Trophoblast cell (in vitro differentiated cells and primary cell): ENCODE measurements at regions not wholly inside any gene's neighbourhood (a gene's known extent, or its start where the extent isn't known, plus 50 kb on each side); places are given as distances from the start of the nearest gene placed in this dataset.

Source experiments
- DNase-seq, 2 donors: peaks; one replicate each; pipeline ENCODE4 v3.0.0-alpha.2; 2016
- H2AFZ ChIP-seq: 2 replicates; pipeline ENCODE4 v1.6.1; 2013; ENCODE audit warnings: low read length, moderate library complexity, mild to moderate bottlenecking; ENCODE audit not compliant: insufficient read depth, poor library complexity
- H2AK5ac ChIP-seq: 2 replicates; pipeline ENCODE4 v1.6.1; 2013; ENCODE audit warnings: mild to moderate bottlenecking, low read length
- H2BK120ac ChIP-seq: 2 replicates; pipeline ENCODE4 v1.6.1; 2013; ENCODE audit warnings: low read length, mild to moderate bottlenecking, moderate library complexity; ENCODE audit not compliant: insufficient read depth, poor library complexity
- H2BK12ac ChIP-seq: 2 replicates; pipeline ENCODE4 v1.6.1; 2013; ENCODE audit warnings: mild to moderate bottlenecking, low read length, moderate library complexity
- H2BK5ac ChIP-seq: 2 replicates; pipeline ENCODE4 v1.6.1; 2013; ENCODE audit warnings: low read length, low read depth, moderate library complexity, mild to moderate bottlenecking; ENCODE audit not compliant: poor library complexity
- H3K14ac ChIP-seq: 2 replicates; pipeline ENCODE4 v1.6.1; 2013; ENCODE audit warnings: mild to moderate bottlenecking, low read length
- H3K18ac ChIP-seq: 2 replicates; pipeline ENCODE4 v1.6.1; 2013; ENCODE audit warnings: mild to moderate bottlenecking, low read length
- H3K23ac ChIP-seq: 2 replicates; pipeline ENCODE4 v1.6.1; 2013; ENCODE audit warnings: low read length
- H3K27ac ChIP-seq: 2 replicates; pipeline ENCODE4 v1.5.1; 2013; ENCODE audit warnings: low read depth, mild to moderate bottlenecking, inconsistent platforms, low read length, moderate library complexity
- H3K27me3 ChIP-seq: 2 replicates; pipeline ENCODE4 v1.6.1; 2013; ENCODE audit warnings: inconsistent platforms, mild to moderate bottlenecking, low read length, moderate library complexity; ENCODE audit not compliant: insufficient read depth
- H3K36me3 ChIP-seq, 2 experiments: 1 replicate in 1 of 2; 2 replicates in 1 of 2; pipeline ENCODE4 v1.6.1; 2013; ENCODE audit warnings: low read length in 2 of 2, mild to moderate bottlenecking in 2 of 2, moderate library complexity in 1 of 2; ENCODE audit not compliant: insufficient read depth in 2 of 2, control insufficient read depth in 1 of 2
- H3K4ac ChIP-seq: 2 replicates; pipeline ENCODE4 v1.6.1; 2013; ENCODE audit warnings: low read depth, mild to moderate bottlenecking, low read length, moderate library complexity
- H3K4me1 ChIP-seq, 2 experiments: 1 replicate in 1 of 2; 2 replicates in 1 of 2; pipeline ENCODE4 v1.6.1; 2013; ENCODE audit warnings: low read length in 2 of 2, mild to moderate bottlenecking in 2 of 2, moderate library complexity in 1 of 2; ENCODE audit not compliant: insufficient read depth in 2 of 2, control insufficient read depth in 1 of 2
- H3K4me2 ChIP-seq: 2 replicates; pipeline ENCODE4 v1.6.1; 2013; ENCODE audit warnings: inconsistent platforms, mild to moderate bottlenecking, low read length, moderate library complexity
- H3K4me3 ChIP-seq: 2 replicates; pipeline ENCODE4 v1.5.1; 2013; ENCODE audit warnings: mild to moderate bottlenecking, low read depth, low read length, inconsistent platforms
- H3K79me1 ChIP-seq: one replicate; pipeline ENCODE4 v1.6.1; 2013; ENCODE audit warnings: low read length
- H3K79me2 ChIP-seq: 2 replicates; pipeline ENCODE4 v1.6.1; 2013; ENCODE audit warnings: low read length, mild to moderate bottlenecking; ENCODE audit not compliant: control insufficient read depth, insufficient read depth, poor library complexity
- H3K9ac ChIP-seq: 2 replicates; pipeline ENCODE4 v1.6.1; 2013; ENCODE audit warnings: mild to moderate bottlenecking, low read length
- H3K9me3 ChIP-seq: 2 replicates; pipeline ENCODE4 v1.6.1; 2013; ENCODE audit warnings: low read depth, mild to moderate bottlenecking, control low read depth, inconsistent platforms, low read length; ENCODE audit not compliant: insufficient read depth
- H4K12ac ChIP-seq: 2 replicates; pipeline ENCODE4 v1.6.1; 2013; ENCODE audit warnings: low read depth, mild to moderate bottlenecking, low read length, moderate library complexity
- H4K8ac ChIP-seq: 2 replicates; pipeline ENCODE4 v1.6.1; 2013; ENCODE audit warnings: low read depth, mild to moderate bottlenecking, low read length, moderate library complexity
- H4K91ac ChIP-seq: one replicate; pipeline ENCODE4 v1.6.1; 2013; ENCODE audit warnings: low read depth, mild to moderate bottlenecking, low read length, moderate library complexity
- WGBS: extraction: QIAGEN DNeasy Blood & Tissue Kit; methylation state at CpG from one replicate; pipeline ENCODE4 v1.1.7; 2013; ENCODE audit warnings: missing lambda C conversion rate; ENCODE audit not compliant: insufficient read length, insufficient coverage; ENCODE audit errors: extremely low coverage; 5-methylcytosine and 5-hydroxymethylcytosine counted together

- Histone ChIP-seq H2BK12ac (no peak overlapping the region), H4K91ac (no peak overlapping the region), H3K23ac (no peak overlapping the region), H3K4me1 (no peaks in the 10 kb centered on the region), H4K8ac (no peak overlapping the region), H3K9me3 (peaks cover 4% of the 10 kb centered on the region), H3K79me1 (no peaks in the 10 kb centered on the region), H3K36me3 (no peaks in the 10 kb centered on the region), H3K4me2 (no peak overlapping the region), H3K27me3 (peaks cover 9% of the 10 kb centered on the region), H3K79me2 (no peaks in the 10 kb centered on the region), H3K14ac (no peak overlapping the region), H2AFZ (no peak overlapping the region), H3K18ac (no peak overlapping the region), H4K12ac (no peak overlapping the region), H3K9ac (no peak overlapping the region), H3K27ac (no peak overlapping the region), H2BK5ac (no peak overlapping the region), H2AK5ac (no peak overlapping the region), H3K4me3 (no peak overlapping the region), H3K4ac (no peak overlapping the region), H2BK120ac (no peak overlapping the region)
- no peak for DNase-seq
- WGBS = no CpG with 5 or more reads among the region's 7 CpGs
These were observed 114.1 kb downstream of the ENGASE start for GRCh38 chr17:79188685-79189084.

GRCh38 chr17:79188048-79188447 is 113.4 kb downstream of the ENGASE start:
- Histone ChIP-seq H2BK120ac (no peak overlapping the region), H3K4me1 (no peaks in the 10 kb centered on the region), H2BK5ac (no peak overlapping the region), H3K14ac (no peak overlapping the region), H3K4ac (no peak overlapping the region), H3K79me1 (no peaks in the 10 kb centered on the region), H3K27ac (no peak overlapping the region), H3K27me3 (peaks cover 16% of the 10 kb centered on the region), H2AK5ac (no peak overlapping the region), H4K91ac (no peak overlapping the region), H4K8ac (no peak overlapping the region), H3K36me3 (no peaks in the 10 kb centered on the region), H3K9ac (no peak overlapping the region), H3K4me3 (no peak overlapping the region), H2BK12ac (no peak overlapping the region), H3K18ac (no peak overlapping the region), H3K23ac (no peak overlapping the region), H2AFZ (no peak overlapping the region), H3K4me2 (no peak overlapping the region), H3K79me2 (no peaks in the 10 kb centered on the region), H3K9me3 (peaks cover 4% of the 10 kb centered on the region), H4K12ac (no peak overlapping the region)
- DNase-seq = peak in 1 of 2 donors; percentile 6
- WGBS = no CpG with 5 or more reads among the region's 14 CpGs

GRCh38 chr17:79187186-79187585 is 112.6 kb downstream of the ENGASE start:
- no peak overlapping the region for H4K8ac ChIP-seq
- H2AK5ac ChIP-seq = no peak overlapping the region
- H4K12ac ChIP-seq = no peak overlapping the region
- H3K27ac ChIP-seq = no peak overlapping the region
- no peak overlapping the region for H2BK5ac ChIP-seq
- no peak overlapping the region for H3K18ac ChIP-seq
- no peak overlapping the region for H3K4ac ChIP-seq
- H3K27me3 ChIP-seq = peaks cover 20% of the 10 kb centered on the region
- DNase-seq = no peak
- H3K23ac ChIP-seq = no peak overlapping the region
- no peak overlapping the region for H2BK12ac ChIP-seq
- no peaks in the 10 kb centered on the region for H3K79me1 ChIP-seq
- H2BK120ac ChIP-seq = no peak overlapping the region
- no peak overlapping the region for H3K4me3 ChIP-seq
- H3K9me3 ChIP-seq = peaks cover 4% of the 10 kb centered on the region
- no peak overlapping the region for H2AFZ ChIP-seq
- no peaks in the 10 kb centered on the region for H3K36me3 ChIP-seq
- H3K4me2 ChIP-seq = no peak overlapping the region
- H3K9ac ChIP-seq = no peak overlapping the region
- H4K91ac ChIP-seq = no peak overlapping the region
- no peaks in the 10 kb centered on the region for H3K4me1 ChIP-seq
- no peaks in the 10 kb centered on the region for H3K79me2 ChIP-seq
- no CpG with 5 or more reads among the region's 12 CpGs for WGBS
- H3K14ac ChIP-seq = no peak overlapping the region

GRCh38 chr17:79186406-79186805 is 111.8 kb downstream of the ENGASE start:
- H3K18ac ChIP-seq = no peak overlapping the region
- H2AK5ac ChIP-seq = no peak overlapping the region
- no peak overlapping the region for H2AFZ ChIP-seq
- no peak for DNase-seq
- H3K4me1 ChIP-seq = no peaks in the 10 kb centered on the region
- no peak overlapping the region for H2BK120ac ChIP-seq
- peaks cover 27% of the 10 kb centered on the region for H3K27me3 ChIP-seq
- no peak overlapping the region for H3K23ac ChIP-seq
- H3K79me1 ChIP-seq = no peaks in the 10 kb centered on the region
- no peak overlapping the region for H3K4ac ChIP-seq
- H3K9ac ChIP-seq = no peak overlapping the region
- no peak overlapping the region for H4K91ac ChIP-seq
- no peaks in the 10 kb centered on the region for H3K79me2 ChIP-seq
- no CpG with 5 or more reads among the region's 10 CpGs for WGBS
- H3K9me3 ChIP-seq = peaks cover 6% of the 10 kb centered on the region
- no peaks in the 10 kb centered on the region for H3K36me3 ChIP-seq
- H3K27ac ChIP-seq = no peak overlapping the region
- H4K8ac ChIP-seq = no peak overlapping the region
- peak overlapping the region; percentile 54 for H3K4me3 ChIP-seq
- no peak overlapping the region for H2BK5ac ChIP-seq
- no peak overlapping the region for H4K12ac ChIP-seq
- H2BK12ac ChIP-seq = no peak overlapping the region
- H3K4me2 ChIP-seq = no peak overlapping the region
- no peak overlapping the region for H3K14ac ChIP-seq
